Islet precursor cell (in vitro differentiated cells): ENCODE measurements at regions not wholly inside any gene's neighbourhood (a gene's known extent, or its start where the extent isn't known, plus 50 kb on each side); places are given as distances from the start of the nearest gene placed in this dataset.

Experiments
- DNase-seq: peaks from one replicate; pipeline ENCODE4 v3.0.0-alpha.2; 2018

DNA sequence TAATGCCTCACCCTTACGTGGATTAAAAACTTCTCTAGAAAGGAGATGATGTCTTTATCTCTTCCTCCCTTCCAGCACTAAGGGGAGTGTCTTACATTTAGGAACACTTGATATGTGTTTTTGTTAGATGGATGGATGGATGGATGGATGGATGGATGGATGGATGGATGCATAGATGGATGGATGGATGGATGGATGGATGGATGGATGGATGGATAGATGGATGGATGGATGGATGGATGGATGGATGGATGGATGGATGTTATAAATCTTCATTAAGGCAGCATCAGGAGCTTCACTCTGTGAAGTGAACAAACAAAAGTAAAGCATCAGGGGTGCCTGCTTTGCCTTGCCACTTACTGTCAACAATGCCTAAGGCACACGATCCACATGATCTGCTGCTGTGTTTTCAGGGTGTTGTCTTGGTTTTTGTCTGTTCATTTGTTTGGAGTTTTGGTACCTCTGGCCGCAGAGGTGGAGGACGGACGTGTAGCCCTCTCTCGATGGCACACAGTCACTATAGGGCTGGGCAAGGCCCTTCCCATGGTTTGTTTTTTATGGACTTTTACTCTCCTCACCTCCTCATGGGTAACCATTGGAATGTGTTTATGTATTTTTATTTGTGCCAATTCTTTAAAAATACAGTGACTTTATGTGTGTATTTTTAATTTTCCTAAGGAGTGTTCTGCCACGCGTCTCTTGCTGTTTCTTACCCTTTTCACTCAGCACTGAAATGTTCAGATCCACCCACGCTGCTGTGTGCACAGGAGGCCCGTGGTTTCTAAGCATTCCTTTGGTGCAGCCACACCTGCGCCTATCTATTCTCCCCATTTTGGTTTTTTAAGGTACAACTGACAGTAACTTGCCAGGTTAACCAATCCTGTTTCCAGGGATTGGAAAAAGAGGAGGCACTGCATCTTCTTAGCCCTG lies 91.8 kb upstream of the ENPP6 start:
- DNase-seq, result no peak

DNA sequence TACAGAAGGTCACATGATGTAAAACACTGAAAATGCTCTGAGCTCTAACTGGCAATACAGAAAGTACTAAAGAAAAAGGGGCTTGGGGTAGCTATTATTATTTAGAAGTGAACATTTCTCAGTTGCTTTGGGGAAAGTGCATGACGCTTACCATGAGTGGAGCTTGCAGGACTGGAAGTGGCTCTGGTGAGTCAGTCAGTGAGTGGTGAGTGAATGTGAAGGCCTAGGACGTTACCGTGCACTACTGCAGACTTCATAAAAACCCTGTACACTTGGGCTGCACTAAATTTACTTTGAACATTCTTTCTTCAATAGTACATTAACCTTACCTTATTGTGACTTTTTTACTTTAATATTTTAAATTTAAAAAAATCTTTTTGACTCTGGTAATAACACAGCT lies 89.3 kb upstream of the ENPP6 start:
- DNase-seq, result no peak

DNA sequence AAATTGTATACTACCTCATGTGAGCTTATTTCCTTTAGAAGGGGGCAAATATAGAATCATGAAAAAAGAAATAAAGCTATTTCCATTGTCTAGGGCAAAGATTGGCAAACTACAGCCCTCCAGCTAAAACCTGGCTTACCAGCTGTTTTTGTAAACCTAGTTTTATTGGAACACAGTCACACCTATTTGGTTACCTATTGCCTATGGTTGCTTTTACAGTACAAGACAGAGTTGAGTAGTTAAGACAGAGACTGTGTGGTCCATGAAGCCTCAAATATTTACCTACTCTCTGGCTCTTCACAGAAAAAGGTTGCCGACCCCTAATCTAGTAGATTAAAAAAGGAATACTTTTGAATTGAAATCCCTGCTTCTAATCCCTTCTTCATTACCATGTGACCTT lies 88.8 kb upstream of the ENPP6 start:
- DNase-seq, result no peak

DNA sequence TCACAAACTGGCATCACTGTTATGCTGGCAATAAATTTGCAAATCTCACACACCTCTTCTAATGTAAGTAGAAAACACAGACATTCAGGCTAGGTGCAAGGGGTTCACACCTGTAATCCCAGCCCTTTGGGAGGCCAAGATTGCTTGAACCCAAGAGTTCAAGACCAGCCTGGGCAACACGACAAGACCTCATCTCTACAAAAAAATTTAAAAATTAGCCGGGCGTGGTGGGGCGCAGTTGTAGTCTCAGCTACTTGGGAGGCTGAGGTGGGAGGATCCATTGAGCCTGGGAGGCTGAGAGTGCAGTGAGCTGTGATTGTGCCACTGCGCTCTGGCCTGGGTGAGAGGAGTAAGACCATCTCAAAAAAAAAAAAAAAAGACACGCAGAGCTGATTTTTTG lies 83.1 kb upstream of the ENPP6 start:
- no peak for DNase-seq

- no peak for DNase-seq
Observed at GRCh38 chr4:184298254-184298653, 80.6 kb upstream of the ENPP6 start.

DNA sequence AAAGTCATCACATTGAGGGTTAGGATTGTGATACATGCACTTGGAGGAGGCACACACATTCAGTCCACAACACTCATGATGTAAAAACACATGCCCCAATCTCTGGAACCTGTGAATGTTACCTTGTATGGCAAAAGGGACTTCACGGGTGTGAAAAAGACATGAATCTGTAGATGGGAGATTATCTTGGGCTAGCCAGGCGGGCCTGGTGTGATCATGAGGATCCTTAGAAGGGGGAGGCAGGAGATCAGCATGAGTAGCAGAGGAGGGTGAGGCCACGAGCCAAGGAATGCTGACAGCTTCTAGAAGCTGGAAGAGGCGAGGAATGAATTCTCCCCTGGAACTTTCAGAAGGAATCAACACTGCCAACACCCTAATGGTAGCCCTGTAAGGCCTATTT lies 77.5 kb upstream of the ENPP6 start:
- DNase-seq, result no peak

GRCh38 chr4:184294606-184295133 lies 77.0 kb upstream of the ENPP6 start:
- no peak for DNase-seq

DNA sequence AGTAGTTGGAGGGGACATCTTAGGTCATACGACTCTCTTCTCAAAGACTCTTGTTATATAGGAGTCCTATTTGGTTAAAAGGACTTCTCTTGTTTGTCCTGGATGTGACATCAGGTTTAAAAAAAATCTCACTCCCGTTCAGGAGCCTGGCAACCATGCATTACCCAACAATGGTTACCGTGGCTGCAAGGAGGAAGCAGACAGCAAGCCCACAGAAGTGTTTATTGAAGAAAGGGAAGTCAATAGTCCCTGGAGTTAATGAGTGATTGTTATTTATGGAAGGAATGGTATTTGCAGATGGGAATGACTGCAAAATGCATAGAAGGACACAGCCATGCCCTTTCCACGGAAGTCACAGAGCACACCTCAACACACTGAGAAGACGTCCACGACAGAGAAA lies 75.9 kb upstream of the ENPP6 start:
- no peak for DNase-seq

- DNase-seq, result no peak
Observed at GRCh38 chr4:184292877-184293276, 75.2 kb upstream of the ENPP6 start.

GRCh38 chr4:184292465-184292867 lies 74.8 kb upstream of the ENPP6 start:
- DNase-seq, result no peak

DNA sequence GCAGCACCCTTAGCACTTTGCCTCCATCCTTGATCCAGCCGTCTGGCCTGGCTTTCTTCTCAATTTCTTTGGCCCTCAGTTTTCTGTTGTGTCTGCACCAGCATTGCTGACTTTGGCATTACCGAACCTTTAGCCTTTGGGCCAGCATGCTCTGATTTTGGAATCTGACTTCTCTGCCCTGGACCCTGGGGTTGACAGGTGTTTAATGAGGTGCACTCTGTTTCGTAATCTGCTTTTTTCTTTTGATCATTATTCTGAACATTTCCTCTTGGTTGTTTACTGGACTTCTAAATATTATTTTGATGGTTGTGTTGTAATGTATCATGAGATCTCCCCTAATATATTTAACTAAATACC lies 71.5 kb upstream of the ENPP6 start:
- no peak for DNase-seq

DNA sequence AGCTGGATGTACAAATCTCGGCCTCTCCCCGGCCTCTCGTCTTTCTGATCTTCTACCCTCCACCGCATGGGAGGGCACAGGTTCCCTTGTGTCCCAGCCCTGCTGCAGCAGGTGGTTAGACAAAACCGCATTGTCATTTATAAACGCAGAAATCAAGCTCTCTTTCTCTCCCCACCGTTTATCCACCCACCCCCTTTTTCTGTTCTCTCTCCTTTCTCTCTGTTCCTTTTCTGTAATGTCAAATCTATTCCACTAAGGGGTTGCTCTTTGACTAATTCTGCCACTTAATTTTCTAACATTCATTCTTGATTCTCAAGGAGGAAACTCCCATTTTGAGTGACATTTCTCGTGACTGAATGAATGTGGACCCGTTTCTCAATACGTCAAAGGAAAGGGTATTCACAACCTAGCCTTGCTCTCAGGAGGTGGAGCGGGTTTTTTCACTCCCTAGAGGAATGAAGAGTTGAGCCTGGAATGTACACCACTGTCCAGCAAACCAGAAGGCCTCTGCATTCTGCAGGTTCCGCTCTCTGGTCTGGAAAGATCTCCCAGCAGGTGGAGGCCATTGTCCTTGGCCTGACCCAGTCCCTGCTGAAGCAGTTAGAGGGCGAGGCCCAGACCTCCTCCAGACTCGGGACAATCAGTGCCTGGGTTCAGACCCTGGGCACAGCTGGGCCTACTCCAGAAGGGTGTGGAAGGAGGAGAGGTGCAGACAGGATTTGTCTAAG lies 70.9 kb upstream of the ENPP6 start:
- no peak for DNase-seq

GRCh38 chr4:184287697-184288255 lies 70.1 kb upstream of the ENPP6 start:
- DNase-seq, result peak; percentile 89

GRCh38 chr4:184286358-184286757 lies 68.7 kb upstream of the ENPP6 start:
- no peak for DNase-seq

GRCh38 chr4:184284742-184285141 lies 67.1 kb upstream of the ENPP6 start:
- no peak for DNase-seq

- DNase-seq, result no peak
Observed at GRCh38 chr4:184284336-184284690, 66.6 kb upstream of the ENPP6 start.

DNA sequence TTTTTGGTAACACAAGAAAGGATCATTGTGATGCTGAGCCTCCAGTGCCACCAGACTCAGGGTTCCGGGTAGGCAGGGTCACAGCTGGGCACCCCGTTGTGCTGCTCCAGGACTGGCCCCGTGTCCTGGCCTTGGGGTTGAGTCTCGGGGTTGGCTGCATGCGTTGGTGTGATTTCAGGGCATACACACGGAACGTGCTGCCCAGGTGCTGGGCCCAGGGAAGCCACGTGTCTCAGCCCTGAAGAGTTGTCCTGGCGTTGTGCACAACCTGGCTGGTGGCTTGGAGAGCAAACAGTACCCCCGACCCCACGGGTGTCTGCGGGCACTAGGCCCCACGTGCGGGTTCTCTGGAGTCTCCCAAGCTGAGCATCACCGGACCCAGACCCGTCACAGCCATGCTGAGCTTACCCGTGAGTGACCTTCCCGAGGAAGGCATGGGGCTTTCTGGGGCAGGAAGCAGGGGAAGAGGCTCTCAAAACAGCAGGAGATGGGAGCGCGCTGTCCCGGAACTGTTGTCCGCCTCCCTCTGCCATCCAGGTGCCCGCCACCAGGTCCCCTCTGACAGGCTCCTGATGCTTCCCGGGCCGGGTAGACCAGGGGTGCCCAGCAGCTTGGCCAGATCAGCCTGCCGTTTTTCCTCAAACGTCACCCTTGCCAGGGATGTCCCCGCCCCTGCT lies 66.1 kb upstream of the ENPP6 start:
- no peak for DNase-seq

DNA sequence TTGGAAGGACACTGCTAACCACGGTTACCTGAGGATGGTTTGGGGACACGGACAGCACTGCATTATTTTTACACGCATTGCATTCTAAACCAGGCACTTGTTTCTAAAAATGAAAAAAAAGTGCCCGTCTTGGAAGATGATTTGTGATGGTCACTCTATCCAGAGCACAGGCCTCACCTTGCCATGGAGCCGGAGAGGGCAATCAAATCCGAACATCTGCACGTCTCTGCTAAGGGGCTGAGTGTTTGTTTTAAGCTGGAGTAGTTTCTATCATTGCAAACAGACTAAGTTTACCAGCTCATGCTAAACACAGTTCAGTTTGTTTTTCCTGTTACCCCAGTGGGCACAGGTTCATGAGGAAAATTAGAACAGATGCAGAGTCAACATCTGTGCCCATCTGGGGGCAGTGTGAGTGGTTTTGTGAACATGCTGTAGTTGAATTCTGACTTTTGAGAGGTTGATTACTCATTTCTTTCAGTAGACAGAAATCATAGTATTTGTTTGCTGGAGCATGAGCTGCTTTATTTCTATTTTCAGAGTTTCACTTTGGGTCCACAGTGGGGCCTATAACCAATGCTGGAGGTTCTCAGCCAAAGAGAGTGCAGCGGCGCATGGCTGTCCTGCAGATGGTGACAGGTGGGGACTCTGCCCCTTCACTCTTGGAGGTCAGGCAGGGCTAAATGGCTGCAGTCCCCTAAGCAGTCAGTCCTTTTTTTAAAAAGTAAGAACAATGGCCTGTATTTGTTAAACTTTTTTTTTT lies 65.4 kb upstream of the ENPP6 start:
- no peak for DNase-seq

DNA sequence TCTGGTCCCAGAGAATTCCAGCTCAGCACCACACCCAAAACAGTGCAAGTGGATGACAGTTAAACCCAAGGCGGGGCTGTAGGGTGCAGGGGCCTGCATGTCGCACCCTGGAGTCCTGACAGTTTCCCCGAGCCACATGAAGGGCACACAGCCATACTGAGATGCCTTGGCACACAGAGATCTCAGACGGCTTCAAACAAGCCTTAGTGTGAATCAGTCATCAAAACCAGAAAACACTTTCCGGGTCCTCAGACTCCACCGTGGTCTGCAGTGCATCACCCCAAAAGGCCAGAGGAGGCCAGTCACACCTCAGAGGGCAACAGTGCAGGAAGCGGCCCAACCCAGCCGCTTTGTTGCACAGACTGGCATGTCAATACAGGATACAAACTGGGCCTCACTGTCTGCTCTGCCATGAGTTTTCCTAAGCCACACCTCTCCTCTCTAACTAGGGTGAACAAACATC lies 64.6 kb upstream of the ENPP6 start:
- no peak for DNase-seq

DNA sequence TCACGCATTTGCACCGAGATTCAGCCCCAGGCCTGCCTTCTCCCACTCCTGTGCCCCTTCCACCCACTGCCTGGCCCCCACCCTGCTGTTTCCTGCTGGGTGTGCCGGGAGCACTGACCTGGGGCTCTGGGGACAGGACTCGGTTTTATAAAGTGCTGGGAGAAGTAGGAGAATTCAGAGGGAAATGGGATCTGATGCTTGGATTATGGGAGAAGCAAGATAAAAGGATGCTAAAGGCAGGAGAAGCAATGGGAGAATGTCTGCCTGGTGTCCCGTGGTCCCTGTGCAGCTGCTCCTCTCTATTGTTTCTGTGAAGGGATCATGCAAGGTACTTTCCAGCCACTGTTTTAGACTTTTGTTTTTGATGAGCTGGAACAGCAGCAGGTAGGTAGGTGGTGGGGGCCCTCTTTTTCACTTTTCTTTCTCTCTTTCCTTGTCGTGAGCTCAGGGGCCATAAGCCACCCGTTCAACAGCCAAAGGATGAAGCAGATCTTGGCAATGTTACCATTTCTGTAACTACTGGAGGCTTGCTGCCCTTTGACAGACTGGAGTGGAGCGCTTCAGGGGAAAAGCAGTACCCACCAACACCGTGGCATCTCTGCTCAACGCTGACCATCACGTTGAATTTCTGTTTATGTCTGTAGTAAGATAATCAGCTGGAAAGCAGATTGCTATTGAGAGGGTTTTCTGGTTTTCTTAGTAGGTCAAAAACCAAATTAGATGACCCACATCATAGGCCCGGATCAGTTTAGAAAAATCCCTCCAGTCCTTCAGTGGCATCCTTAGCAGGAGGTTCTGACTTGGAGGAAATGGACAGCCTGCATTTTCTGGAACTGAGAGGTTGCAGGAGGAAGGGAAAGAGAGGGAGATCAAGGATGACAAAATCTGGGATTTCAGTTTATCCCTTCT lies 63.8 kb upstream of the ENPP6 start:
- no peak for DNase-seq

DNA sequence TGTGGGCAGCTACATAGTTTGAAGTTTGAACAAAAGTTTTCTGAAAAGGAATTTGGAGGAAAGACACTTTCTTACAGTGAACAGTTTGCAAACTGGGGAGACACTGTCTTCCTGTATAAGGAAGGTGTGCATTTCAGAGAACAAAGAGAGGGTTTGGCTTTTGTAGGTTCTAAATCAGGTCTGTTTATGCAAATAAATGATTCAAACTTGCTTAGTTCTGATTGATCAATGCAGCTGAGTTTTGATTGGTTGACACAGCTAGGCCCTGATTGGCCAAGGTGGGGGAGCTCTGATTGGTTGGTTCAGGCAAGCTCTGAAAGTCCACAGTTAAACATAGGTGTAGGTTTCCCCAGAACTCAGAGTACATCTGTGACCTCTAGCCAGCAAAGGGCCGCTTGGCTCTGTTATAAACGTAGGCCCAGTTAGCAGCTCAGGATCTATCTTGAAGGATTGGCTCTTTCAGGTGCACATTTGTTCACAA lies 63.0 kb upstream of the ENPP6 start:
- no peak for DNase-seq
